GM12891 (cell line): ENCODE measurements at regions not wholly inside any gene's neighbourhood (a gene's known extent, or its start where the extent isn't known, plus 50 kb on each side); places are given as distances from the start of the nearest gene placed in this dataset.
"Not testable (repeated sequence)": the region's sequence is repeated elsewhere in the genome, so short reads cannot be mapped to it uniquely, and the experiment has no call there.

Experiments
- PAX5 ChIP-seq: IDR thresholded peaks from 2 replicates; pipeline ENCODE4 v1.6.1; 2011; ENCODE audit warnings: low read length, moderate library complexity, mild to moderate bottlenecking; ENCODE audit not compliant: insufficient read depth, severe bottlenecking
- POLR2A ChIP-seq: IDR thresholded peaks from 2 replicates; pipeline ENCODE4 v1.6.1; 2011; ENCODE audit warnings: low read depth, low read length, control low read depth
- TAF1 ChIP-seq: IDR thresholded peaks from 2 replicates; pipeline ENCODE4 v1.6.1; 2011; ENCODE audit warnings: low read depth, low read length, control low read depth

GRCh38 chr10:46803082-46803481 lies 108.1 kb upstream of the PTPN20 start:
- TF ChIP-seq POLR2A, TAF1, PAX5: not testable (repeated sequence)
